Mucosa of descending colon (tissue), 3 donors: ENCODE measurements at regions not wholly inside any gene's neighbourhood (a gene's known extent, or its start where the extent isn't known, plus 50 kb on each side); places are given as distances from the start of the nearest gene placed in this dataset.
A peak's percentile ranks its signal among the peaks of the same experiment; 100 is the strongest.

Experiments
- ATAC-seq: fragments of 200-7000 bp; cut with Tn5 transposase; one replicate; pipeline ENCODE4 v1.9.1; 2020; ENCODE audit warnings: mild to moderate bottlenecking, moderate library complexity
- DNase-seq, 3 donors: peaks; one replicate each; pipeline ENCODE4 v3.0.0-alpha.2; 2020
- H3K36me3 ChIP-seq: fragments of 200-600 bp; one replicate; pipeline ENCODE4 v1.8.0; 2021; ENCODE audit warnings: low read depth, mild to moderate bottlenecking
- H3K4me1 ChIP-seq: fragments of 200-600 bp; one replicate; pipeline ENCODE4 v1.8.0; 2021; ENCODE audit warnings: low read depth, mild to moderate bottlenecking
- H3K4me3 ChIP-seq: fragments of 200-600 bp; one replicate; pipeline ENCODE4 v1.8.0; 2021; ENCODE audit warnings: mild to moderate bottlenecking
- H3K9me3 ChIP-seq: fragments of 200-600 bp; one replicate; pipeline ENCODE4 v1.8.0; 2021; ENCODE audit warnings: mild to moderate bottlenecking
- intact Hi-C, 2 donors: fragments of 100-400 bp; cut with DNase I in 1 of 2; cut with micrococcal nuclease in 1 of 2; formaldehyde crosslinking; loops; one replicate each; pipeline versions ENCODE4 v1.11.0 to v1.11.1; 2022; cut with DNase I, micrococcal nuclease
- TF ChIP-seq, protein P1 (sequence below): fragments of 200-600 bp; IDR thresholded peaks from one replicate; pipeline ENCODE4 v1.8.0; 2022; ENCODE audit warnings: antibody characterized with exemption, mild to moderate bottlenecking
- donor health status: DM: no; HTN: no; CAD: no; lungs with moderate emphysema.
- donor health status: DM: no; HTN: no; CAD: no.
- donor health status: DM: no; HTN: yes; CAD: no.

DNA sequence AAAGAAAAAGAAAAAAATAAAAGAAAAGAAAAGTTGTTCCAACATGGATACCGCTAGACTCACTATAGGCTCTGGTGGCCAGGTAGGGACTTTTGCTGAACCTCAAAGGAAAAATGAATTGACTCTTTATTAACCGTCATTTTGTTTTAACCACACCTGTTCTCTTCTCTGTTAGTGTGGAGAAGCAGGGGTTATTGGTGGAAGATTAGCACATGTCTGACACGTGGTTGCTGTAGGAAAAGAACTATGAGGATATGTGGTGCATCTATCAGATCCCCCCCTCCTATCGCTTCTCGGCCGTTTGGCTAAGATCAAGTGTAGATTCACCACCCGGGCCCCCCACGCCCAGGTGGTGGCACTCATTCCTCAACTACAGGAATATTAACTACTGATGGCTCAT lies 212.4 kb upstream of the ZNF184 start:
- Histone ChIP-seq H3K4me1 (no peaks in the 10 kb centered on the region), H3K36me3 (no peaks in the 10 kb centered on the region), H3K9me3 (no peaks in the 10 kb centered on the region), H3K4me3 (no peak overlapping the region)
- DNase-seq (no peak), ATAC-seq (no peak)
- TF ChIP-seq, protein P1, sequence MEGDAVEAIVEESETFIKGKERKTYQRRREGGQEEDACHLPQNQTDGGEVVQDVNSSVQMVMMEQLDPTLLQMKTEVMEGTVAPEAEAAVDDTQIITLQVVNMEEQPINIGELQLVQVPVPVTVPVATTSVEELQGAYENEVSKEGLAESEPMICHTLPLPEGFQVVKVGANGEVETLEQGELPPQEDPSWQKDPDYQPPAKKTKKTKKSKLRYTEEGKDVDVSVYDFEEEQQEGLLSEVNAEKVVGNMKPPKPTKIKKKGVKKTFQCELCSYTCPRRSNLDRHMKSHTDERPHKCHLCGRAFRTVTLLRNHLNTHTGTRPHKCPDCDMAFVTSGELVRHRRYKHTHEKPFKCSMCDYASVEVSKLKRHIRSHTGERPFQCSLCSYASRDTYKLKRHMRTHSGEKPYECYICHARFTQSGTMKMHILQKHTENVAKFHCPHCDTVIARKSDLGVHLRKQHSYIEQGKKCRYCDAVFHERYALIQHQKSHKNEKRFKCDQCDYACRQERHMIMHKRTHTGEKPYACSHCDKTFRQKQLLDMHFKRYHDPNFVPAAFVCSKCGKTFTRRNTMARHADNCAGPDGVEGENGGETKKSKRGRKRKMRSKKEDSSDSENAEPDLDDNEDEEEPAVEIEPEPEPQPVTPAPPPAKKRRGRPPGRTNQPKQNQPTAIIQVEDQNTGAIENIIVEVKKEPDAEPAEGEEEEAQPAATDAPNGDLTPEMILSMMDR: no peak
- intact Hi-C loops: no loop called here

DNA sequence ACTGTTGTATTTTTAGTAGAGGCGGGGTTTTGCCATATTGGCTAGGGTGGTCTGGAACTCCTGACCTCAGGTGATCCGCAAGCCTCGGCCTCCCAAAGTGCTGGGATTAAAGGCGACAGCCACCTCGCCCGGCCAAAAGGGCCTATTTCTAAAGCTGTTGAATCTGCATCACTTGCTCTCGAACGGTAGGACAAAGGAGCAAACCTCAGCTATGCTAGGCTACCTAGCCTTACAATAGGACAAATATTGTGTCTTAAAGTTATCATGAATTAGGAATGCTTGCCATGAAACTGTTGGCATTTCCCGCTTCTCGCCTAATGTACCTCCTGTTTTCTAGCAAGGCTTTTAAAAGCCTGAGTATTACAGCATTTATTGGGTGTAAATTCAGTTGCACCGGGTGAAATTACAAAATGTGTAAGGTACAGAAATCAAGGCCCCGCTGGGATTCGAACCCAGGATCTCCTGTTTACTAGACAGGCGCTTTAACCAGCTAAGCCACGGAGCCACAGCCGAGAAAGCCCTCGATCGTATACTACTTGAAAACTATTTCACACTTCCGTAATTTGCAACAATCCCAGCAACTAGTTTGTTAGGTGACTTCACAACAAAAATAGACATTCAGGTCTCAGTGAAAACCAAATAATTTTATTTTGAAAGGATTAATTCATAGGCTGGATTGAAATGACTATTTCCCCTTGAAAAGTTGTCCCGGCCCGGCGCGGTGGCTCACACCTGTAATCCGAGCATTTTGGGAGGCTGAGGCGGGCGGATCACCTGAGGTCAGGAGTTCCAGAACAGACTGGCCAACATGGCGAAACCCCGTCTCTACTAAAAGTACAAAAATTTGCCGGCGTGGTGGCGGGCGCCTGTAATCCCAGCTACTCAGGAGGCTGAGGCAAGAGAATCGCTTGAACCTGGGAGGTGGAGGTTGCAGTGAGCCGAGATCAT lies 211.6 kb upstream of the ZNF184 start:
- no peaks in the 10 kb centered on the region for H3K9me3 ChIP-seq
- no peaks in the 10 kb centered on the region for H3K4me1 ChIP-seq
- TF ChIP-seq, protein P1: no peak
- H3K4me3 ChIP-seq: no peak overlapping the region
- no peaks in the 10 kb centered on the region for H3K36me3 ChIP-seq
- peak; percentile 6 for ATAC-seq
- intact Hi-C loops: no loop called here
- peak in 1 of 3 donors; percentile 47 for DNase-seq

DNA sequence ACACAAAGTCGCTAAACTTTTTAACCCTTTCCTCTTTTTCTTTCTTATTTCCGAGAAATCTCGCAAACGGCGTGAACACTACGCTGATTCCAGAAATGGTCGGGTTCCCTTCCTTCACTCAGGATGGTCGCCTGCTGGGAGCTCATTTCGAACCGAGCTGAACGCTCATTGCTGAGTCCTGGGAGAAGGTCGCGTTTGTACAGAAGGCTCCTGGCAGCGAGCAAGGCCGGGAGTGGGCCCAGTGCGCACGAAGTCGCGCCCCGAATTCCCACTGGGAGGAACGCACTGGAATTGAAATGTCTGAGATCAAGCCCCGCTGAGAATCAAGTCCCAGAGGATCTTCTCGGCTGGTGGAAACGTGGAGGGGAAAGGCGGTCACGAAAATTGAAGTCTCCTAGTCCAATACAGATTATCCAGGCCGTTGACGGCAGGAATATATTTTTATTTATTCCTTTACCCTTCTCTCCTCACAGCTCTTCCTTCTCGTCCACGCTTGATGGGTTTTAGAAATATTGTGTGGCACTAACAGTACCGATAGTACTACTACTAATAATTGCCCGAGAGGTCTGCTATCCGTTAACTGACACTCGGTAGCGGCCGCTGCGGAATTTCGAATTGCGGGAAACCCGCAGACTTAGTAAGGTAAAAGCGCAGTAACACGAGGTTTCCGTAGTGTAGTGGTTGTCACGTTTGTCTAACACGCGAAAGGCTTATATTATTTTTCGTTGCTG lies 207.2 kb upstream of the ZNF184 start:
- Histone ChIP-seq H3K9me3 (no peaks in the 10 kb centered on the region), H3K4me1 (no peaks in the 10 kb centered on the region), H3K36me3 (no peaks in the 10 kb centered on the region), H3K4me3 (no peak overlapping the region)
- DNase-seq: no peak
- no peak for ATAC-seq
- TF ChIP-seq, protein P1: no peak
- intact Hi-C loops: no loop called here

DNA sequence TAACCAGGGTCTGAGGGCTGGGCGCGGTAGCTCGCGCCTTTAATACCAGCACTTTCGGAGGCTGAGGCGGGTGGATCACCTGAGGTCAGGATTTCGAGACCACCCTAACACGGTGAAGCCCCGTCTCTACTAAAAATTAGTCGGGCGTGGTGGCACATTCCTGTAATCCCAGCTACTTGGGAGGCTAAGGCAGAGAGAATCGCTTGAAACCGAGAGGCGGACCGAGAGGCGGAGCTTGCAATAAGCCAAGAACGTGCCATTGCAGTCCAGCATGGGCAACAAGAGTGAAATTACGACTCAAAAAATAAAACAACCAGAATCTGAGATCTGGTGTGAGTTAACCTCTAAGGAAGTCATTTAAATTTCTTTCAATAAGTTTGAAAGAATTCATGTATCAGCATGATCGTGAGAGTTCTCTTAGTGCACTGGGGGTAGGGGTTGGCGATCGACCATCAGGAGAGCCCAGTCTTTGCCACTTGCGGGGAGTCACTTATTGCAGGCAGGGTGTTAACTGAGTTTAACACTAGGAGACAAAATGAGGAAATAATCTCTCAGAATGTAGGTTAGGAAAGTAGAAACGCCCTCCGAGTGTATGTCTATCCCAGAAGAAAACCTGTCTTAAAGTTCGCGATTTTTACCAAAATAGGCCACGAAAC lies 206.5 kb upstream of the ZNF184 start:
- Histone ChIP-seq H3K4me1 (no peaks in the 10 kb centered on the region), H3K4me3 (no peak overlapping the region), H3K36me3 (no peaks in the 10 kb centered on the region), H3K9me3 (no peaks in the 10 kb centered on the region)
- ATAC-seq: no peak
- TF ChIP-seq, protein P1: no peak
- intact Hi-C loops: no loop called here
- no peak for DNase-seq

- H3K4me3 ChIP-seq: no peak overlapping the region
- TF ChIP-seq, protein P1: no peak
- no peaks in the 10 kb centered on the region for H3K9me3 ChIP-seq
- H3K36me3 ChIP-seq: no peaks in the 10 kb centered on the region
- ATAC-seq: peak; percentile 93
- DNase-seq: no peak
- intact Hi-C loops: no loop called here
- no peaks in the 10 kb centered on the region for H3K4me1 ChIP-seq
These were observed 205.6 kb upstream of the ZNF184 start for GRCh38 chr6:27678469-27678868.
